ENCODE measurements at regions not wholly inside any gene's neighbourhood (a gene's known extent, or its start where the extent isn't known, plus 50 kb on each side); places are given as distances from the start of the nearest gene placed in this dataset.

DNA sequence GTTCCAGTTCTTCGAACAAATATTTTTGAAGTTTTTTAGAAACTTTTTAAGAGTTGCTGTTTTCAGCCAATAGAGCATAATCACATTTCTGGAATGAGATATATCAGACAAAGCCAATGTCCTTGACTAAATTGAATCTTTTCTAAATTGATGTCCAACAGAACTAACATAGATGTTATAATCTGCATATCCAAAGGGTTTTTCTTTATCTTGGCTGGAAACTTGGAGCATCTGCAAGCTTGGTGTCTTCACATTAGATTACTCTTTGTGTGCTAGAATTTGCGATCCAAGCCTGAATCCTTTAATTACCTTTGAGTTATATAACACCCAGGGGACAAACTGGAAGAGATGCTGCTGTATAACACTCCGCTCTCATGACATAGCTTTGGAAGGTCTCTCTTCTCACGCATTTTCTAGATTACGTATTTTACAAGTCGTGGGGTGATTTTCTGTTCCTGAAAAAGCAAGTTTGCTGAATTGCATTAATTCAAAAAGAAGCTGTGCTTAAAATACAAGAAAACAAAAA lies 64.4 kb upstream of the FUCA2 start:
- TF ChIP-seq, protein P1, sequence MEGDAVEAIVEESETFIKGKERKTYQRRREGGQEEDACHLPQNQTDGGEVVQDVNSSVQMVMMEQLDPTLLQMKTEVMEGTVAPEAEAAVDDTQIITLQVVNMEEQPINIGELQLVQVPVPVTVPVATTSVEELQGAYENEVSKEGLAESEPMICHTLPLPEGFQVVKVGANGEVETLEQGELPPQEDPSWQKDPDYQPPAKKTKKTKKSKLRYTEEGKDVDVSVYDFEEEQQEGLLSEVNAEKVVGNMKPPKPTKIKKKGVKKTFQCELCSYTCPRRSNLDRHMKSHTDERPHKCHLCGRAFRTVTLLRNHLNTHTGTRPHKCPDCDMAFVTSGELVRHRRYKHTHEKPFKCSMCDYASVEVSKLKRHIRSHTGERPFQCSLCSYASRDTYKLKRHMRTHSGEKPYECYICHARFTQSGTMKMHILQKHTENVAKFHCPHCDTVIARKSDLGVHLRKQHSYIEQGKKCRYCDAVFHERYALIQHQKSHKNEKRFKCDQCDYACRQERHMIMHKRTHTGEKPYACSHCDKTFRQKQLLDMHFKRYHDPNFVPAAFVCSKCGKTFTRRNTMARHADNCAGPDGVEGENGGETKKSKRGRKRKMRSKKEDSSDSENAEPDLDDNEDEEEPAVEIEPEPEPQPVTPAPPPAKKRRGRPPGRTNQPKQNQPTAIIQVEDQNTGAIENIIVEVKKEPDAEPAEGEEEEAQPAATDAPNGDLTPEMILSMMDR (optimal IDR thresholded peaks at IDR 0.05 in 1 of 3, IDR thresholded peaks at IDR 0.05 in 1 of 3, conservative IDR thresholded peaks at IDR 0.05 in 1 of 3; ENCODE audit: extremely low read depth in 1 of 3, insufficient read depth in 2 of 3, low read length in 3 of 3): no peak
- TF ChIP-seq EZH2 (IDR thresholded peaks at IDR 0.05; ENCODE audit: low read length): no peak

All from keratinocyte (primary cell).